SU-DHL-6 (cell line): ENCODE measurements at regions not wholly inside any gene's neighbourhood (a gene's known extent, or its start where the extent isn't known, plus 50 kb on each side); places are given as distances from the start of the nearest gene placed in this dataset.

ENCODE experiments used
- H2AFZ ChIP-seq: fragments of 200-600 bp; sonication (generic); 2 replicates; pipeline ENCODE4 v1.6.1; 2014; ENCODE audit warnings: low read depth, mild to moderate bottlenecking, moderate library complexity, mixed read lengths, antibody characterized with exemption, low read length; ENCODE audit not compliant: severe bottlenecking
- H3F3A ChIP-seq: fragments of 200-600 bp; shearing (Covaris generic); 2 replicates; pipeline ENCODE4 v1.6.0; 2016; ENCODE audit warnings: antibody characterized with exemption, mild to moderate bottlenecking; ENCODE audit not compliant: insufficient read depth
- H3K27ac ChIP-seq: fragments of 200-600 bp; sonication (generic); 2 replicates; pipeline ENCODE4 v1.5.1; 2016; ENCODE audit warnings: low read depth, mild to moderate bottlenecking, low read length, moderate library complexity, mixed read lengths
- H3K27me3 ChIP-seq: fragments of 200-600 bp; sonication (generic), shearing (Covaris generic); 2 replicates; pipeline ENCODE4 v1.6.0; 2014; ENCODE audit warnings: mild to moderate bottlenecking, low read length
- H3K36me3 ChIP-seq: fragments of 200-600 bp; sonication (generic); 2 replicates; pipeline ENCODE4 v1.6.1; 2014; ENCODE audit warnings: mild to moderate bottlenecking, low read length, mixed read lengths
- H3K4me2 ChIP-seq: fragments of 300-600, 200-600 bp; shearing (Covaris generic), sonication (generic); 2 replicates; pipeline ENCODE4 v1.6.0; 2014; ENCODE audit warnings: low read length, low read depth, mild to moderate bottlenecking; ENCODE audit not compliant: poor library complexity, severe bottlenecking
- H3K4me3 ChIP-seq: fragments of 200-600 bp; sonication (generic); 2 replicates; pipeline ENCODE4 v1.5.1; 2014; ENCODE audit warnings: antibody characterized with exemption, low read length, mild to moderate bottlenecking, mixed read lengths; ENCODE audit not compliant: insufficient read depth, poor library complexity, severe bottlenecking
- H3K79me2 ChIP-seq: fragments of 200-600 bp; sonication (generic); 2 replicates; pipeline ENCODE4 v1.6.1; 2014; ENCODE audit warnings: mild to moderate bottlenecking, low read length, moderate library complexity; ENCODE audit not compliant: insufficient read depth
- H3K9ac ChIP-seq: fragments of 200-600 bp; sonication (generic); 2 replicates; pipeline ENCODE4 v1.7.0; 2014; ENCODE audit warnings: mild to moderate bottlenecking, low read length
- H3K9me2 ChIP-seq: fragments of 200-600 bp; sonication (generic); replicated peaks from 2 replicates; pipeline ENCODE4 v1.6.1; 2014; ENCODE audit warnings: low read length; ENCODE audit not compliant: insufficient read depth
- H3K9me3 ChIP-seq: fragments of 200-600 bp; sonication (generic); 2 replicates; pipeline ENCODE4 v1.6.1; 2014; ENCODE audit warnings: low read length, mixed read lengths; ENCODE audit not compliant: insufficient read depth
- H4K20me1 ChIP-seq: fragments of 200-600 bp; sonication (generic); 2 replicates; pipeline ENCODE4 v1.6.1; 2014; ENCODE audit warnings: low read depth, mild to moderate bottlenecking, antibody characterized with exemption, low read length, moderate library complexity, mixed read lengths
- EZH2phosphoT487 ChIP-seq: fragments of 200-600 bp; sonication (generic), shearing (Covaris generic); conservative IDR thresholded peaks from 2 replicates; pipeline ENCODE4 v1.6.1; 2018; ENCODE audit warnings: mild to moderate bottlenecking, antibody characterized with exemption, low read length, moderate library complexity, mixed read lengths
- TF ChIP-seq, protein P1 (sequence below): fragments of 200-600 bp; sonication (generic); IDR thresholded peaks from one replicate; pipeline ENCODE4 v1.5.1; 2017; ENCODE audit warnings: antibody characterized with exemption, mild to moderate bottlenecking, low read length, moderate library complexity; ENCODE audit not compliant: insufficient read depth, poor library complexity, severe bottlenecking

GRCh38 chr10:28859791-28860190 is 182.5 kb downstream of the BAMBI start:
- no peaks in the 10 kb centered on the region for H3K27me3 ChIP-seq
- H3K79me2 ChIP-seq: no peaks in the 10 kb centered on the region
- no peaks in the 10 kb centered on the region for H4K20me1 ChIP-seq
- H3K27ac ChIP-seq: no peak overlapping the region
- no peak overlapping the region for H2AFZ ChIP-seq
- no peaks in the 10 kb centered on the region for H3K36me3 ChIP-seq
- TF ChIP-seq, protein P1, sequence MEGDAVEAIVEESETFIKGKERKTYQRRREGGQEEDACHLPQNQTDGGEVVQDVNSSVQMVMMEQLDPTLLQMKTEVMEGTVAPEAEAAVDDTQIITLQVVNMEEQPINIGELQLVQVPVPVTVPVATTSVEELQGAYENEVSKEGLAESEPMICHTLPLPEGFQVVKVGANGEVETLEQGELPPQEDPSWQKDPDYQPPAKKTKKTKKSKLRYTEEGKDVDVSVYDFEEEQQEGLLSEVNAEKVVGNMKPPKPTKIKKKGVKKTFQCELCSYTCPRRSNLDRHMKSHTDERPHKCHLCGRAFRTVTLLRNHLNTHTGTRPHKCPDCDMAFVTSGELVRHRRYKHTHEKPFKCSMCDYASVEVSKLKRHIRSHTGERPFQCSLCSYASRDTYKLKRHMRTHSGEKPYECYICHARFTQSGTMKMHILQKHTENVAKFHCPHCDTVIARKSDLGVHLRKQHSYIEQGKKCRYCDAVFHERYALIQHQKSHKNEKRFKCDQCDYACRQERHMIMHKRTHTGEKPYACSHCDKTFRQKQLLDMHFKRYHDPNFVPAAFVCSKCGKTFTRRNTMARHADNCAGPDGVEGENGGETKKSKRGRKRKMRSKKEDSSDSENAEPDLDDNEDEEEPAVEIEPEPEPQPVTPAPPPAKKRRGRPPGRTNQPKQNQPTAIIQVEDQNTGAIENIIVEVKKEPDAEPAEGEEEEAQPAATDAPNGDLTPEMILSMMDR: no peak
- no peak for TF ChIP-seq EZH2phosphoT487
- H3K4me3 ChIP-seq: no peak overlapping the region
- H3F3A ChIP-seq: no peaks in the 10 kb centered on the region
- H3K9me3 ChIP-seq: no peaks in the 10 kb centered on the region
- no peaks in the 10 kb centered on the region for H3K9me2 ChIP-seq
- H3K4me2 ChIP-seq: no peak overlapping the region
- no peak overlapping the region for H3K9ac ChIP-seq

DNA sequence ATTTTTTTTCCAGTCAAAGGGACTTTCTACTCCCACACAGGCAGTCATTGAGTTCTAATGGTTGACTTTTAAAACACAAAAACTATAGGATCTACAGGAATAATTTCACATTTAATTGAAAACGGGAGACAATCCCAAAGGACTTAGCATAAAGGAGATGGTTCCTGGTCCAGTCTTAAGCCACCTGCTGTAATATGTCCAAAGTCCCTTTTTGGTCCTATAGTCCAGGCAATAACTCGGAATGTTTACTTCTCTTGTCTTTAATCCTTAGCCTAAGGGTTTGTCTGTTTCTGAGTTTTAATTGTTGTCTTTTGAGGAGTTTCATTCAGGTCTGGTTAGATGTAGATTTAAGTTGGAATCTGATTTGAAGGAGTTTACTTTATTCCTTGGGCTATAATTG is 184.9 kb downstream of the BAMBI start:
- no peaks in the 10 kb centered on the region for H3F3A ChIP-seq
- TF ChIP-seq, protein P1: no peak
- no peak for TF ChIP-seq EZH2phosphoT487
- H3K27me3 ChIP-seq: no peaks in the 10 kb centered on the region
- H3K9me2 ChIP-seq: no peaks in the 10 kb centered on the region
- H2AFZ ChIP-seq: no peak overlapping the region
- H3K9me3 ChIP-seq: no peaks in the 10 kb centered on the region
- H3K9ac ChIP-seq: no peak overlapping the region
- no peaks in the 10 kb centered on the region for H4K20me1 ChIP-seq
- no peak overlapping the region for H3K27ac ChIP-seq
- H3K4me2 ChIP-seq: no peak overlapping the region
- no peaks in the 10 kb centered on the region for H3K36me3 ChIP-seq
- H3K4me3 ChIP-seq: no peak overlapping the region
- H3K79me2 ChIP-seq: no peaks in the 10 kb centered on the region

GRCh38 chr10:28869606-28870201 is 192.4 kb downstream of the BAMBI start:
- no peak overlapping the region for H3K9ac ChIP-seq
- no peaks in the 10 kb centered on the region for H3K36me3 ChIP-seq
- H3K27ac ChIP-seq: no peak overlapping the region
- no peak overlapping the region for H3K4me3 ChIP-seq
- no peaks in the 10 kb centered on the region for H3K27me3 ChIP-seq
- H3K4me2 ChIP-seq: no peak overlapping the region
- no peaks in the 10 kb centered on the region for H3K9me3 ChIP-seq
- no peaks in the 10 kb centered on the region for H3K9me2 ChIP-seq
- H3F3A ChIP-seq: no peaks in the 10 kb centered on the region
- H3K79me2 ChIP-seq: no peaks in the 10 kb centered on the region
- TF ChIP-seq, protein P1: no peak
- TF ChIP-seq EZH2phosphoT487: no peak
- no peak overlapping the region for H2AFZ ChIP-seq
- H4K20me1 ChIP-seq: no peaks in the 10 kb centered on the region
